Hepatocyte (in vitro differentiated cells): ENCODE measurements at regions not wholly inside any gene's neighbourhood (a gene's known extent, or its start where the extent isn't known, plus 50 kb on each side); places are given as distances from the start of the nearest gene placed in this dataset.

Experiments
- DNase-seq: peaks from one replicate; pipeline ENCODE4 v3.0.0-alpha.2; 2016; ENCODE audit warnings: low spot score
- H2AFZ ChIP-seq: fragments of 200-600 bp; sonication (generic); 2 replicates; pipeline ENCODE4 v1.6.0; 2016; ENCODE audit warnings: antibody characterized with exemption, mild to moderate bottlenecking
- H3K27ac ChIP-seq: fragments of 200-600 bp; sonication (generic); 2 replicates; pipeline ENCODE4 v1.5.1; 2016; ENCODE audit warnings: mild to moderate bottlenecking
- H3K27me3 ChIP-seq: fragments of 200-600 bp; sonication (generic); 2 replicates; pipeline ENCODE4 v1.6.1; 2016
- H3K36me3 ChIP-seq: fragments of 200-600 bp; sonication (generic); replicated peaks from 2 replicates; pipeline ENCODE4 v1.5.1; 2016; ENCODE audit warnings: low read depth; ENCODE audit not compliant: insufficient read depth
- H3K4me1 ChIP-seq: fragments of 200-600 bp; sonication (generic); 2 replicates; pipeline ENCODE4 v1.5.1; 2016; ENCODE audit warnings: mild to moderate bottlenecking, moderate library complexity; ENCODE audit not compliant: insufficient read depth
- H3K4me2 ChIP-seq: fragments of 200-600 bp; sonication (generic); 2 replicates; pipeline ENCODE4 v1.6.0; 2016
- H3K4me3 ChIP-seq: fragments of 200-600 bp; sonication (generic); 2 replicates; pipeline ENCODE4 v1.5.1; 2016; ENCODE audit warnings: mild to moderate bottlenecking
- H3K79me2 ChIP-seq: fragments of 200-600 bp; sonication (generic); 2 replicates; pipeline ENCODE4 v1.6.0; 2017; ENCODE audit warnings: mild to moderate bottlenecking
- H3K9me2 ChIP-seq: fragments of 200-600 bp; sonication (generic); replicated peaks from 2 replicates; pipeline ENCODE4 v1.6.0; 2017; ENCODE audit warnings: mild to moderate bottlenecking; ENCODE audit not compliant: insufficient read depth
- H3K9me3 ChIP-seq: fragments of 200-600 bp; sonication (generic); 2 replicates; pipeline ENCODE4 v1.5.1; 2016; ENCODE audit warnings: low read depth, mild to moderate bottlenecking
- H4K20me1 ChIP-seq: fragments of 200-600 bp; sonication (generic); 2 replicates; pipeline ENCODE4 v1.6.0; 2016; ENCODE audit warnings: mild to moderate bottlenecking; ENCODE audit not compliant: insufficient read depth, poor library complexity, severe bottlenecking
- EZH2 ChIP-seq: fragments of 200-600 bp; sonication (generic); IDR thresholded peaks from 2 replicates; pipeline ENCODE4 v1.6.1; 2016; ENCODE audit warnings: antibody characterized with exemption, mild to moderate bottlenecking, borderline replicate concordance
- EZH2phosphoT487 ChIP-seq: fragments of 200-600 bp; sonication (generic); IDR thresholded peaks from one replicate; pipeline ENCODE4 v1.6.1; 2018; ENCODE audit warnings: antibody characterized with exemption, mild to moderate bottlenecking, low read depth, moderate library complexity; ENCODE audit not compliant: unreplicated experiment, severe bottlenecking
- WGBS: methylation state at CpG from one replicate; pipeline ENCODE4 v1.1.6; 2016; ENCODE audit warnings: low lambda C conversion rate; ENCODE audit errors: missing lambda C conversion rate; 5-methylcytosine and 5-hydroxymethylcytosine counted together
- TF ChIP-seq, protein P1 (sequence below): fragments of 200-600 bp; sonication (generic); IDR thresholded peaks from 2 replicates; pipeline ENCODE4 v1.5.1; 2016; ENCODE audit warnings: antibody characterized with exemption, mild to moderate bottlenecking; ENCODE audit not compliant: poor library complexity

DNA sequence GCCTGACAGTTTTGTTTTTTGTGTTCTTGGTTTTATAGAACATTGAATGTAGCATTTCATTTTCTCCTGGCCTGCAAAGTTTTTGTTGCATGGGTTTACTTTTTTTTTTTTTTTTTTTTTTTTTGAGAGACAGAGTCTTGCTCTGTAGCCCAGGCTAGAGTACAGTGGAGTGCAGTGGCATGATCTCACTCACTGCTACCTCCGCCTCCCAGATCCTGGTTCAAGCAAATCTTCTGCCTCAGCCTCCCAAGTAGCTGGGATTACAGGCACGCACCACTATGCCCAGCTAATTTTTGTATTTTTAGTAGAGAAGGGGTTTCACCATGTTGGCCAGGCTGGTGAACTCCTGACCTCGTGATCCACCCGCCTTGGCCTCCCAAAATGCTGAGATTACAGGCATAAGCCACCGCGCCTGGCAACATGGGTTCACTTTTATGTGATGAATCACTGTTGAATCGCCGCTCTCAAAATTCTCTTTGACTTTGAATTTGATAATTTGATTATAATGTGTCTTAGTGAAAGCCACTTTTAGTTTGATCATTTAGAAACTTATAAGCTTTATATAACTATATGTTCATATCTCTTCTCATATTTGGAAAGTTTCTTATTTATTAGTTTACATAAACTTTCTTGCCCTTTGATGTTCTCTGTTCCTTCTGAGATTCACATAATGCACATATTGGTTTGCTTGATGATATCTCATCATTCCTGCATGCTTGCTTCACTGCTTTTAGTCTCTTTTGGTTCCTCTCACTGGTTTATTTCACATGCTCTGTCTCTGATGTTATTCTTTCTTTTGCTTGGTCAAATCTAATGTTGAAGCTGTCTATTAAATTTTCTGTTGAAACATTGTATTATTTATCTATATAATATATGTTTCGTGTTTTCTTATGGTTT is 589.0 kb upstream of the CNTN5 start:
- whole genome bisulfite sequencing, result 89% methylated on average over 9 of the region's 9 CpGs

DNA sequence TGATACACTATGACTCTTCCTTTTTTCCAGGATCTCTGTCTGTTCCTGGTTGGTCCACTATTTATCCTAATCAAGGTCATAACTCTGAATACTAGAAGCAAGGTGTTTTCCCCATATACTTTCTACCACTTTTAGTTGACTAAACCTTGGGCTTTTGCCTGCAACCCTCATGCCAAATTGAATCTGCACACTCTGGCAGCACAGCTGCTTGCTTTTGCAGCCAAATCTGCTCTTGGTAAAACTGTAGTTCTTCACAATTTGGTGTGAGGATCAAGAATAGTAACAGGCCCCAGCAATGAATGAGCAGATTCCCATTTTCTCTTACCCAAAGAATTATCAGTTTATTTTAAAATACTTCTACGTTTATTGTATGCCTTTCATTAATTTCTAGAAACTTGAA is 586.5 kb upstream of the CNTN5 start:
- H3K27me3 ChIP-seq, result no peaks in the 10 kb centered on the region
- no peaks in the 10 kb centered on the region for H3K4me1 ChIP-seq
- H2AFZ ChIP-seq, result no peak overlapping the region
- H3K4me2 ChIP-seq, result no peak overlapping the region
- WGBS, result 88% methylated on average over 1 of the region's 1 CpG
- TF ChIP-seq, protein P1, sequence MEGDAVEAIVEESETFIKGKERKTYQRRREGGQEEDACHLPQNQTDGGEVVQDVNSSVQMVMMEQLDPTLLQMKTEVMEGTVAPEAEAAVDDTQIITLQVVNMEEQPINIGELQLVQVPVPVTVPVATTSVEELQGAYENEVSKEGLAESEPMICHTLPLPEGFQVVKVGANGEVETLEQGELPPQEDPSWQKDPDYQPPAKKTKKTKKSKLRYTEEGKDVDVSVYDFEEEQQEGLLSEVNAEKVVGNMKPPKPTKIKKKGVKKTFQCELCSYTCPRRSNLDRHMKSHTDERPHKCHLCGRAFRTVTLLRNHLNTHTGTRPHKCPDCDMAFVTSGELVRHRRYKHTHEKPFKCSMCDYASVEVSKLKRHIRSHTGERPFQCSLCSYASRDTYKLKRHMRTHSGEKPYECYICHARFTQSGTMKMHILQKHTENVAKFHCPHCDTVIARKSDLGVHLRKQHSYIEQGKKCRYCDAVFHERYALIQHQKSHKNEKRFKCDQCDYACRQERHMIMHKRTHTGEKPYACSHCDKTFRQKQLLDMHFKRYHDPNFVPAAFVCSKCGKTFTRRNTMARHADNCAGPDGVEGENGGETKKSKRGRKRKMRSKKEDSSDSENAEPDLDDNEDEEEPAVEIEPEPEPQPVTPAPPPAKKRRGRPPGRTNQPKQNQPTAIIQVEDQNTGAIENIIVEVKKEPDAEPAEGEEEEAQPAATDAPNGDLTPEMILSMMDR, result no peak
- TF ChIP-seq EZH2phosphoT487 (no peak), EZH2 (no peak)
- H3K79me2 ChIP-seq, result no peaks in the 10 kb centered on the region
- no peaks in the 10 kb centered on the region for H3K9me3 ChIP-seq
- no peak overlapping the region for H3K4me3 ChIP-seq
- no peak for DNase-seq
- H3K36me3 ChIP-seq, result no peaks in the 10 kb centered on the region
- no peak overlapping the region for H3K27ac ChIP-seq
- H3K9me2 ChIP-seq, result no peaks in the 10 kb centered on the region
- H4K20me1 ChIP-seq, result no peaks in the 10 kb centered on the region

More for the DNA sequence above, 589.0 kb upstream of the CNTN5 start:
- H3K4me3 ChIP-seq, result no peak overlapping the region
- H3K79me2 ChIP-seq, result no peaks in the 10 kb centered on the region
- no peaks in the 10 kb centered on the region for H3K27me3 ChIP-seq
- peaks cover 4% of the 10 kb centered on the region for H3K9me3 ChIP-seq
- no peak overlapping the region for H3K27ac ChIP-seq
- H3K4me2 ChIP-seq, result no peak overlapping the region
- no peak for DNase-seq
- no peaks in the 10 kb centered on the region for H3K9me2 ChIP-seq
- no peaks in the 10 kb centered on the region for H4K20me1 ChIP-seq
- no peaks in the 10 kb centered on the region for H3K36me3 ChIP-seq
- H2AFZ ChIP-seq, result no peak overlapping the region
- no peaks in the 10 kb centered on the region for H3K4me1 ChIP-seq
- TF ChIP-seq EZH2phosphoT487 (no peak), EZH2 (no peak)
- TF ChIP-seq, protein P1, result no peak

DNA sequence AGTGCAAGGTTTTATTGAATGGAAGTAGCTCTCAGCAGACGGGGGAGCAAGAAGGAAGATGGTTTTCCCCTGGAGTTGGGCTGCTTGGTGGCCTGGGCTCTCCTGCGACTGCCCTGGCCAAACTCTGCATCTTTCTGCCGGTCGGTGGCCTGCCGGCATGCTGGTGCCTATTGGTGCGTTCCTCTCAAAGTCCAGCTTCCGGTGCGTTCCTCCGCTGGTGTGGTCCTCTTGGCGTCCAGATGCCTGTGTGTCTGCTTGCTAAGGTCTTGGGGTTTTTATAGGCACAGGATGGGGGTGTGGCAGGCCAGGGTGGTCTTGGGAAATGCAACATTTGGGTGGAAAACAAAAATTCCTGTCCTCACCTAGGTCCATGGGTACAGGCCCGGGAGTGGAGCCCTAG is 567.4 kb upstream of the CNTN5 start:
- Histone ChIP-seq H3K4me1 (no peaks in the 10 kb centered on the region), H3K9me3 (no peaks in the 10 kb centered on the region), H3K4me2 (no peak overlapping the region), H3K9me2 (no peaks in the 10 kb centered on the region), H2AFZ (no peak overlapping the region), H3K27me3 (no peaks in the 10 kb centered on the region), H3K36me3 (no peaks in the 10 kb centered on the region), H3K4me3 (no peak overlapping the region), H3K27ac (no peak overlapping the region), H4K20me1 (no peaks in the 10 kb centered on the region), H3K79me2 (no peaks in the 10 kb centered on the region)
- WGBS, result 98% methylated on average over 11 of the region's 11 CpGs
- TF ChIP-seq, protein P1, result no peak
- TF ChIP-seq EZH2 (no peak), EZH2phosphoT487 (no peak)
- DNase-seq, result no peak
